H9 (cell line): ENCODE measurements at regions not wholly inside any gene's neighbourhood (a gene's known extent, or its start where the extent isn't known, plus 50 kb on each side); places are given as distances from the start of the nearest gene placed in this dataset.

Source experiments
- DNase-seq: peaks from one replicate; pipeline ENCODE4 v3.0.0-alpha.2; 2017
- H2AFZ ChIP-seq: one replicate; pipeline ENCODE4 v1.6.1; 2013; ENCODE audit warnings: mild to moderate bottlenecking, low read length, control low read depth, moderate library complexity
- H2AK5ac ChIP-seq: 2 replicates; pipeline ENCODE4 v1.6.1; 2013; ENCODE audit warnings: low read length, control low read depth, mixed read lengths; ENCODE audit not compliant: insufficient read length
- H2BK120ac ChIP-seq: one replicate; pipeline ENCODE4 v1.6.1; 2013; ENCODE audit warnings: low read depth, mild to moderate bottlenecking, low read length, control low read depth, inconsistent platforms; ENCODE audit not compliant: poor library complexity, severe bottlenecking
- H2BK12ac ChIP-seq: 2 replicates; pipeline ENCODE4 v1.6.1; 2013; ENCODE audit warnings: low read length, control low read depth, mixed read lengths, low read depth; ENCODE audit not compliant: insufficient read length
- H2BK15ac ChIP-seq: 2 replicates; pipeline ENCODE4 v1.6.1; 2013; ENCODE audit warnings: low read depth, low read length, control low read depth
- H2BK20ac ChIP-seq: one replicate; pipeline ENCODE4 v1.6.1; 2013; ENCODE audit warnings: low read depth, mild to moderate bottlenecking, low read length, control low read depth, inconsistent platforms; ENCODE audit not compliant: poor library complexity, severe bottlenecking
- H2BK5ac ChIP-seq: 2 replicates; pipeline ENCODE4 v1.6.1; 2013; ENCODE audit warnings: low read length, control low read depth, mixed read lengths; ENCODE audit not compliant: insufficient read length
- H3K14ac ChIP-seq: 2 replicates; pipeline ENCODE4 v1.6.1; 2013; ENCODE audit warnings: low read length, control low read depth; ENCODE audit not compliant: insufficient read depth
- H3K18ac ChIP-seq: 2 replicates; pipeline ENCODE4 v1.6.1; 2013; ENCODE audit warnings: low read depth, mild to moderate bottlenecking, mixed read lengths, low read length, control low read depth; ENCODE audit not compliant: insufficient read length
- H3K23ac ChIP-seq: 2 replicates; pipeline ENCODE4 v1.6.1; 2013; ENCODE audit warnings: low read length, control low read depth, mixed read lengths, low read depth; ENCODE audit not compliant: insufficient read length
- H3K23me2 ChIP-seq: 2 replicates; pipeline ENCODE4 v1.6.1; 2013; ENCODE audit warnings: low read depth, mild to moderate bottlenecking, mixed read lengths, low read length, control low read depth; ENCODE audit not compliant: insufficient read length, poor library complexity, severe bottlenecking
- H3K27ac ChIP-seq: 2 replicates; pipeline ENCODE4 v1.5.1; 2013; ENCODE audit warnings: low read length, control low read depth, mixed read lengths, low read depth; ENCODE audit not compliant: insufficient read length
- H3K27me3 ChIP-seq: 2 replicates; pipeline ENCODE4 v1.6.1; 2013; ENCODE audit warnings: low read length, control low read depth, inconsistent platforms; ENCODE audit not compliant: insufficient read depth
- H3K4ac ChIP-seq: 2 replicates; pipeline ENCODE4 v1.6.1; 2013; ENCODE audit warnings: low read depth, mild to moderate bottlenecking, control low read depth, inconsistent platforms, low read length, moderate library complexity
- H3K4me1 ChIP-seq: 2 replicates; pipeline ENCODE4 v1.6.1; 2013; ENCODE audit warnings: low read length, control low read depth, inconsistent platforms; ENCODE audit not compliant: insufficient read depth
- H3K4me2 ChIP-seq: 2 replicates; pipeline ENCODE4 v1.6.1; 2013; ENCODE audit warnings: low read length, control low read depth, mixed read lengths; ENCODE audit not compliant: insufficient read length, insufficient read depth
- H3K56ac ChIP-seq: 2 replicates; pipeline ENCODE4 v1.6.1; 2013; ENCODE audit warnings: low read depth, mild to moderate bottlenecking, mixed read lengths, low read length, control low read depth; ENCODE audit not compliant: insufficient read length
- H3K79me1 ChIP-seq: 2 replicates; pipeline ENCODE4 v1.6.1; 2013; ENCODE audit warnings: low read depth, mild to moderate bottlenecking, moderate library complexity, low read length, control low read depth, inconsistent platforms; ENCODE audit not compliant: insufficient read depth, poor library complexity, severe bottlenecking
- H3K79me2 ChIP-seq: 2 replicates; pipeline ENCODE4 v1.6.1; 2013; ENCODE audit warnings: low read length, control low read depth, inconsistent platforms; ENCODE audit not compliant: insufficient read depth
- H3K9ac ChIP-seq: 2 replicates; pipeline ENCODE4 v1.6.1; 2013; ENCODE audit warnings: low read length, control low read depth, mixed read lengths; ENCODE audit not compliant: insufficient read length; ENCODE audit errors: extremely low read depth
- H3K9me3 ChIP-seq: one replicate; pipeline ENCODE4 v1.6.1; 2013; ENCODE audit warnings: low read depth, low read length, inconsistent platforms; ENCODE audit not compliant: control insufficient read depth
- H3T11ph ChIP-seq: one replicate; pipeline ENCODE4 v1.6.1; 2013; ENCODE audit warnings: mild to moderate bottlenecking, low read length, control low read depth, inconsistent platforms
- H4K20me1 ChIP-seq: one replicate; pipeline ENCODE4 v1.6.1; 2013; ENCODE audit not compliant: control insufficient read depth, insufficient read length, insufficient read depth
- H4K5ac ChIP-seq: 2 replicates; pipeline ENCODE4 v1.6.1; 2013; ENCODE audit warnings: low read depth, mild to moderate bottlenecking, mixed read lengths, low read length, control low read depth; ENCODE audit not compliant: insufficient read length
- H4K8ac ChIP-seq: replicated peaks from 2 replicates; pipeline ENCODE4 v1.6.1; 2013; ENCODE audit warnings: low read length, control low read depth, mixed read lengths, low read depth; ENCODE audit not compliant: insufficient read length
- H4K91ac ChIP-seq: 2 replicates; pipeline ENCODE4 v1.6.1; 2013; ENCODE audit warnings: low read depth, mild to moderate bottlenecking, moderate library complexity, mixed read lengths, low read length, control low read depth; ENCODE audit not compliant: insufficient read length
- H3K27ac Mint-ChIP-seq, 3 experiments: 2 replicates in 2 of 3; 3 replicates in 1 of 3; pipeline ENCODE4 v1.8.0; 2020 to 2021; ENCODE audit warnings: mixed read lengths in 3 of 3, mild to moderate bottlenecking in 1 of 3, moderate library complexity in 1 of 3
- H3K27me3 Mint-ChIP-seq: 2 replicates; pipeline ENCODE4 v1.8.0; 2021; ENCODE audit warnings: low read depth, mild to moderate bottlenecking, moderate library complexity, mixed read lengths
- H3K36me3 Mint-ChIP-seq, 3 experiments: 2 replicates in 2 of 3; 3 replicates in 1 of 3; pipeline ENCODE4 v1.8.0; 2020 to 2021; ENCODE audit warnings: low read depth in 3 of 3, mixed read lengths in 3 of 3; ENCODE audit not compliant: insufficient read depth in 1 of 3
- H3K4me1 Mint-ChIP-seq, 2 experiments: 2 replicates each; pipeline ENCODE4 v1.8.0; 2020; ENCODE audit warnings: mixed read lengths in 2 of 2
- H3K4me3 Mint-ChIP-seq, 2 experiments: 2 replicates in 1 of 2; 3 replicates in 1 of 2; pipeline ENCODE4 v1.8.0; 2020 to 2021; ENCODE audit warnings: mild to moderate bottlenecking in 2 of 2, mixed read lengths in 2 of 2, moderate library complexity in 1 of 2
- H3K9me3 Mint-ChIP-seq, 2 experiments: 2 replicates in 1 of 2; 3 replicates in 1 of 2; pipeline ENCODE4 v1.8.0; 2020; ENCODE audit warnings: mild to moderate bottlenecking in 2 of 2, mixed read lengths in 2 of 2, moderate library complexity in 1 of 2
- WGBS: extraction: QIAGEN DNeasy Blood & Tissue Kit; methylation state at CpG from one replicate; pipeline ENCODE4 v1.1.7; 2013; ENCODE audit warnings: missing lambda C conversion rate, low lambda C conversion rate, mixed read lengths; ENCODE audit not compliant: insufficient read length; ENCODE audit errors: extremely low coverage; 5-methylcytosine and 5-hydroxymethylcytosine counted together
- TF ChIP-seq, protein P1 (sequence below): fragments of 200-600 bp; sonication (generic); conservative IDR thresholded peaks from 3 replicates; pipeline ENCODE4 v1.8.0; 2021; ENCODE audit warnings: antibody characterized with exemption, mild to moderate bottlenecking

DNA sequence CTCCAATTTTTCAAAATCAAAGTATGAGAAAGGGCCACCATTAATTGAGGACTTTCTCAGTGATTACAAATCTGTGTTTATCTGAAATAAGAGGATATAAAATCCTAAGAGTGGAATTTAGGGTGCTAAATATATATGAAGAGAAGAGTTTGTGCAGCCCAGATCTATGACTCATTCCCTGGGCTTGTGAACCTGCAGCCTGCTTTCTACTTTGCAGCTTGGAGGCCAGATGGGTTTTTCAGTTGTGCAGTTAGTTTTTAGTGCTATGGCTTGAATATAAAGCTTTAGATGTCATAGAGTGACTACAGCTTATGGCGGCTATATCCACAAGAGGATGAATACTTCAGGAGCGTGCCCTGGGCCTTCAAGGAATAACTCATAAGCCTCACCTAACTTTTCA, 1391.1 kb downstream of the FSTL5 start:
- H3K4me3 Mint-ChIP-seq: no peak overlapping the region
- no peak overlapping the region for H3K4me2 ChIP-seq
- no peak overlapping the region for H3K18ac ChIP-seq
- H3K4me1 ChIP-seq: no peaks in the 10 kb centered on the region
- H3K36me3 Mint-ChIP-seq: no peaks in the 10 kb centered on the region
- no CpG with 5 or more reads among the region's 2 CpGs for WGBS
- H2BK20ac ChIP-seq: no peak overlapping the region
- H2AFZ ChIP-seq: no peak overlapping the region
- H3K4me1 Mint-ChIP-seq: no peaks in the 10 kb centered on the region
- H3K4ac ChIP-seq: no peak overlapping the region
- no peak overlapping the region for H4K91ac ChIP-seq
- no peaks in the 10 kb centered on the region for H3K79me1 ChIP-seq
- H2BK5ac ChIP-seq: no peak overlapping the region
- TF ChIP-seq, protein P1, sequence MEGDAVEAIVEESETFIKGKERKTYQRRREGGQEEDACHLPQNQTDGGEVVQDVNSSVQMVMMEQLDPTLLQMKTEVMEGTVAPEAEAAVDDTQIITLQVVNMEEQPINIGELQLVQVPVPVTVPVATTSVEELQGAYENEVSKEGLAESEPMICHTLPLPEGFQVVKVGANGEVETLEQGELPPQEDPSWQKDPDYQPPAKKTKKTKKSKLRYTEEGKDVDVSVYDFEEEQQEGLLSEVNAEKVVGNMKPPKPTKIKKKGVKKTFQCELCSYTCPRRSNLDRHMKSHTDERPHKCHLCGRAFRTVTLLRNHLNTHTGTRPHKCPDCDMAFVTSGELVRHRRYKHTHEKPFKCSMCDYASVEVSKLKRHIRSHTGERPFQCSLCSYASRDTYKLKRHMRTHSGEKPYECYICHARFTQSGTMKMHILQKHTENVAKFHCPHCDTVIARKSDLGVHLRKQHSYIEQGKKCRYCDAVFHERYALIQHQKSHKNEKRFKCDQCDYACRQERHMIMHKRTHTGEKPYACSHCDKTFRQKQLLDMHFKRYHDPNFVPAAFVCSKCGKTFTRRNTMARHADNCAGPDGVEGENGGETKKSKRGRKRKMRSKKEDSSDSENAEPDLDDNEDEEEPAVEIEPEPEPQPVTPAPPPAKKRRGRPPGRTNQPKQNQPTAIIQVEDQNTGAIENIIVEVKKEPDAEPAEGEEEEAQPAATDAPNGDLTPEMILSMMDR: no peak
- no peak overlapping the region for H3K14ac ChIP-seq
- no peak overlapping the region for H2AK5ac ChIP-seq
- no peak overlapping the region for H3K23ac ChIP-seq
- no peaks in the 10 kb centered on the region for H3K27me3 Mint-ChIP-seq
- H2BK12ac ChIP-seq: no peak overlapping the region
- H3K9ac ChIP-seq: no peak overlapping the region
- H3K23me2 ChIP-seq: no peaks in the 10 kb centered on the region
- no peak overlapping the region for H3K56ac ChIP-seq
- no peak overlapping the region for H3T11ph ChIP-seq
- no peaks in the 10 kb centered on the region for H3K27me3 ChIP-seq
- H3K9me3 Mint-ChIP-seq: no peaks in the 10 kb centered on the region
- no peak overlapping the region for H2BK15ac ChIP-seq
- no peaks in the 10 kb centered on the region for H3K9me3 ChIP-seq
- no peak overlapping the region for H2BK120ac ChIP-seq
- no peaks in the 10 kb centered on the region for H3K79me2 ChIP-seq
- no peaks in the 10 kb centered on the region for H4K20me1 ChIP-seq
- H3K27ac ChIP-seq: no peak overlapping the region
- H4K5ac ChIP-seq: no peak overlapping the region
- H4K8ac ChIP-seq: no peak overlapping the region
- H3K27ac Mint-ChIP-seq: no peak overlapping the region
- DNase-seq: no peak
